OCI-LY1 (cell line): ENCODE measurements at regions not wholly inside any gene's neighbourhood (a gene's known extent, or its start where the extent isn't known, plus 50 kb on each side); places are given as distances from the start of the nearest gene placed in this dataset.
"Not testable (repeated sequence)": the region's sequence is repeated elsewhere in the genome, so short reads cannot be mapped to it uniquely, and the experiment has no call there.

Source experiments
- H2AFZ ChIP-seq: fragments of 200-600 bp; sonication (generic), shearing (Covaris generic); 2 replicates; pipeline ENCODE4 v1.6.0; 2014; ENCODE audit warnings: antibody characterized with exemption, mild to moderate bottlenecking, low read length
- H3F3A ChIP-seq: fragments of 200-600 bp; sonication (generic), shearing (Covaris generic); 2 replicates; pipeline ENCODE4 v1.6.0; 2014; ENCODE audit warnings: mild to moderate bottlenecking, antibody characterized with exemption, low read length, moderate library complexity; ENCODE audit not compliant: insufficient read depth
- H3K27ac ChIP-seq: fragments of 200-600 bp; sonication (generic); 2 replicates; pipeline ENCODE4 v1.5.1; 2014; ENCODE audit warnings: low read length, mixed run types, mild to moderate bottlenecking, low read depth; ENCODE audit not compliant: poor library complexity, severe bottlenecking
- H3K27me3 ChIP-seq: fragments of 200-600 bp; sonication (generic); 2 replicates; pipeline ENCODE4 v1.6.0; 2014; ENCODE audit warnings: antibody characterized with exemption, mild to moderate bottlenecking, low read length, moderate library complexity; ENCODE audit not compliant: insufficient read depth
- H3K36me3 ChIP-seq: fragments of 200-600 bp; sonication (generic); 2 replicates; pipeline ENCODE4 v1.6.1; 2014; ENCODE audit warnings: mild to moderate bottlenecking, antibody characterized with exemption, low read length, moderate library complexity, mixed read lengths; ENCODE audit not compliant: insufficient read depth
- H3K4me1 ChIP-seq: fragments of 200-600 bp; sonication (generic); 2 replicates; pipeline ENCODE4 v1.5.1; 2014; ENCODE audit warnings: mild to moderate bottlenecking, low read length, moderate library complexity; ENCODE audit not compliant: insufficient read depth, severe bottlenecking
- H3K4me2 ChIP-seq: fragments of 200-600 bp; sonication (generic), shearing (Covaris generic); 2 replicates; pipeline ENCODE4 v1.6.1; 2014; ENCODE audit warnings: low read length
- H3K4me3 ChIP-seq: fragments of 200-600 bp; sonication (generic); 2 replicates; pipeline ENCODE4 v1.5.1; 2014; ENCODE audit warnings: low read length, low read depth, mild to moderate bottlenecking, mixed read lengths; ENCODE audit not compliant: poor library complexity, severe bottlenecking
- H3K79me2 ChIP-seq: fragments of 200-600 bp; shearing (Covaris generic); 2 replicates; pipeline ENCODE4 v1.6.1; 2016; ENCODE audit warnings: mixed run types, low read length, mixed read lengths; ENCODE audit not compliant: insufficient read depth
- H3K9ac ChIP-seq: fragments of 200-600 bp; sonication (generic), shearing (Covaris generic); 2 replicates; pipeline ENCODE4 v1.6.1; 2014; ENCODE audit warnings: mild to moderate bottlenecking, low read length, mixed read lengths
- H3K9me2 ChIP-seq: fragments of 200-600 bp; sonication (generic), shearing (Covaris generic); 2 replicates; pipeline ENCODE4 v1.6.1; 2014; ENCODE audit warnings: low read depth, mild to moderate bottlenecking, low read length, mixed read lengths
- H3K9me3 ChIP-seq: fragments of 200-600 bp; shearing (Covaris generic); 2 replicates; pipeline ENCODE4 v1.6.1; 2014; ENCODE audit warnings: low read length, mixed read lengths
- H4K20me1 ChIP-seq: fragments of 200-600 bp; sonication (generic), shearing (Covaris generic); 2 replicates; pipeline ENCODE4 v1.6.0; 2016; ENCODE audit warnings: mild to moderate bottlenecking, low read length; ENCODE audit not compliant: insufficient read depth
- CTCF ChIP-seq: fragments of 200-600 bp; sonication (generic), shearing (Covaris generic); IDR thresholded peaks from 2 replicates; pipeline ENCODE4 v1.5.1; 2017; ENCODE audit warnings: mild to moderate bottlenecking, antibody characterized with exemption, low read length, moderate library complexity, mixed read lengths
- EZH2 ChIP-seq: fragments of 200-600 bp; sonication (generic), shearing (Covaris generic); IDR thresholded peaks from 2 replicates; pipeline ENCODE4 v1.8.0; 2017; ENCODE audit warnings: borderline replicate concordance, mixed run types, mild to moderate bottlenecking, antibody characterized with exemption, low read length, moderate library complexity, mixed read lengths

DNA sequence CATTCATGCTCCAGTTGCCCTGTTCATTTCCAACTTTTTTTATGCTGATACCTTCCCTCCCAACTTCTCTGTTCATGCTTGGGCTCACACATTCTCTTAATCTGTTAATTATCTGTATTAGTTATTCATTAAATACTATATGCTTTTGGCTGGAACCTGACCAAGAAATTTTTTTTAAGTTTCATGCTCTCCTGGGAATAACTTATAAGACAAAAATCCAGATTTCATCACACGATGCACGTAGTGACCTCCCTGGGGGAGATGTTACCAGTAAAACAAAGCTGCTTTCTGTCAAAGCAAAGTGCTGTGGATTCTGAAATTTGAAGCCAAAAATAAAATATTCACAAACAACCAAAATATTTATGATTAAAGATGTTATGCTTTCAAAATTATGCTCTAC lies 215.0 kb upstream of the USP15 start:
- H3K79me2 ChIP-seq = no peaks in the 10 kb centered on the region
- no peaks in the 10 kb centered on the region for H4K20me1 ChIP-seq
- H3K9ac ChIP-seq = no peak overlapping the region
- no peak overlapping the region for H3K4me2 ChIP-seq
- H3K27me3 ChIP-seq = no peaks in the 10 kb centered on the region
- no peaks in the 10 kb centered on the region for H3F3A ChIP-seq
- H3K27ac ChIP-seq = no peak overlapping the region
- H3K4me1 ChIP-seq = no peaks in the 10 kb centered on the region
- no peak overlapping the region for H3K4me3 ChIP-seq
- H3K9me3 ChIP-seq = no peaks in the 10 kb centered on the region
- no peaks in the 10 kb centered on the region for H3K36me3 ChIP-seq
- no peaks in the 10 kb centered on the region for H3K9me2 ChIP-seq
- TF ChIP-seq CTCF (no peak), EZH2 (no peak)
- H2AFZ ChIP-seq = no peak overlapping the region

GRCh38 chr12:62050785-62051184 lies 209.4 kb upstream of the USP15 start:
- H3K9me2 ChIP-seq = no peaks in the 10 kb centered on the region
- H3K4me2 ChIP-seq = no peak overlapping the region
- no peaks in the 10 kb centered on the region for H3K27me3 ChIP-seq
- no peaks in the 10 kb centered on the region for H3F3A ChIP-seq
- no peak overlapping the region for H2AFZ ChIP-seq
- no peaks in the 10 kb centered on the region for H4K20me1 ChIP-seq
- TF ChIP-seq CTCF (no peak), EZH2 (no peak)
- H3K4me1 ChIP-seq = no peaks in the 10 kb centered on the region
- H3K9me3 ChIP-seq = no peaks in the 10 kb centered on the region
- H3K27ac ChIP-seq = no peak overlapping the region
- H3K79me2 ChIP-seq = no peaks in the 10 kb centered on the region
- H3K4me3 ChIP-seq = no peak overlapping the region
- H3K9ac ChIP-seq = no peak overlapping the region
- no peaks in the 10 kb centered on the region for H3K36me3 ChIP-seq

DNA sequence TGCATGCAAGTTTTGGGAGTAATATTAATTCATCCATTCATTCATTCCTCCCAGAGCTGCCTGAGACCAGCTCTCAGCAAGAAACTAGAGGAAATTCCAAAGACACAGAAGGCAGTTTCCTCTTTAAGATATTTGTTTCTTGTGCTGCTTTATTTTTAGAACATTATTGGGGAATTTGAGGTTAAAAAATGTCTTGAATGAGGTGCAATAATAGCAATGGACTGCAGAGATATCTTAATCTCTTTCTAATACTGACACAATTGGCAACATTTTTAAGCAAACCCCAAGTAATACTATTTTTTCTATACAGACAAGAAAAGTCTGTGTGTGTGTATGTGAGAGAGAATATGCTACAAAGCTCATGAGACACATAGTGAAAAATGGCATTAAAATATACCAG lies 190.2 kb upstream of the USP15 start:
- H3K4me2 ChIP-seq = no peak overlapping the region
- no peaks in the 10 kb centered on the region for H3K9me3 ChIP-seq
- H4K20me1 ChIP-seq = no peaks in the 10 kb centered on the region
- no peak overlapping the region for H2AFZ ChIP-seq
- H3K79me2 ChIP-seq = no peaks in the 10 kb centered on the region
- no peak overlapping the region for H3K9ac ChIP-seq
- H3K4me1 ChIP-seq = no peaks in the 10 kb centered on the region
- no peak overlapping the region for H3K4me3 ChIP-seq
- TF ChIP-seq CTCF (no peak), EZH2 (no peak)
- no peaks in the 10 kb centered on the region for H3K36me3 ChIP-seq
- no peak overlapping the region for H3K27ac ChIP-seq
- H3K27me3 ChIP-seq = no peaks in the 10 kb centered on the region
- H3F3A ChIP-seq = no peaks in the 10 kb centered on the region
- no peaks in the 10 kb centered on the region for H3K9me2 ChIP-seq

DNA sequence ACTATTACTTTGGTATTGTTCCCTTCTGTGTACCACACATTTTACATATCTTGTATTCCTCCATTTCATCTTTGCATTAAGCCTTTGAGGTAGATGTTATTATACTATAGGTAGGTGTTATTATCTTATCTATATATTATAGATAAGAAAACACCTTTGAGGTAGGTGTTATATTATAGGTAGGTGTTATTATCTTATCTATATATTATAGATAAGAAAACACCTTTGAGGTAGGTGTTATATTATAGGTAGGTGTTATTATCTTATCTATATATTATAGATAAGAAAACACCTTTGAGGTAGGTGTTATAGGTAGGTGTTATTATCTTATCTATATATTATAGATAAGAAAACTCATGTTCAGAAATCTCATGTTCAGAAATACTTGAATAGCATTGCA lies 187.0 kb upstream of the USP15 start:
- not testable (repeated sequence) for H3K9me2 ChIP-seq, H3K27ac ChIP-seq, H3K36me3 ChIP-seq, H3F3A ChIP-seq, H3K4me3 ChIP-seq, H3K9me3 ChIP-seq, H2AFZ ChIP-seq, H3K4me1 ChIP-seq, H3K4me2 ChIP-seq, H3K9ac ChIP-seq, H3K79me2 ChIP-seq, H4K20me1 ChIP-seq, H3K27me3 ChIP-seq
